ENCODE measurements at regions not wholly inside any gene's neighbourhood (a gene's known extent, or its start where the extent isn't known, plus 50 kb on each side); places are given as distances from the start of the nearest gene placed in this dataset.

DNA sequence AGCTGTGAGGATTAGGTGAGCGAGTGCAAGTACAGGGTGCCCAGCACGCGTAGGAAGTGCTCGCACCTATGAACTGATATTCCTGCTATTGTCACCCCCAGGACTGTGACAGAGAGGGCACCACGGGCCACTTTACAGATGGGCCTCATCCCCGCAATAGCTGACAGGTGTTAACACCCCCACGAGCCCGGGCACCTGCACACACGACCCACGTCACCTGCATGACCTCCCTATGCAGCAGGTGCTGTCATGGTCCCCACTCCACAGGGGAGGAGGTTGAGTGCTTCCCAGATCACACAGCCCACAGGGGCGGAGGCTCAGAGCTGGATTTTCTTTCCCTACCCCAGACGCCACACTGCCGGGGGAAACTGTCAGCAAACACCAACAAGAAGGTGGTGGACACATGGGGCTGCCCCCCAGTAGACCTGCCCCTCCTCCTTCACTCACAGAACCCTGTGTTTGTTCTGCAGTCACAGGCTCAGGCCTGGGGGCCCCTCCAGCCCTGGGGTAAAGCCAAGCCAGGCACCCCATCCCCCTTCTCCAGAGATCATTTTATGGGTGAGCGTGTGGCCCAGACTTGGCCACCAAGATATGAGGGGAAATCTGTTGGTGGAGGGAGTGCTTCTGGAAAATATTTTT, 465.5 kb downstream of the MATN1 start:
- no peak for TF ChIP-seq EZH2 (IDR thresholded peaks at IDR 0.05)
- TF ChIP-seq, protein P1, sequence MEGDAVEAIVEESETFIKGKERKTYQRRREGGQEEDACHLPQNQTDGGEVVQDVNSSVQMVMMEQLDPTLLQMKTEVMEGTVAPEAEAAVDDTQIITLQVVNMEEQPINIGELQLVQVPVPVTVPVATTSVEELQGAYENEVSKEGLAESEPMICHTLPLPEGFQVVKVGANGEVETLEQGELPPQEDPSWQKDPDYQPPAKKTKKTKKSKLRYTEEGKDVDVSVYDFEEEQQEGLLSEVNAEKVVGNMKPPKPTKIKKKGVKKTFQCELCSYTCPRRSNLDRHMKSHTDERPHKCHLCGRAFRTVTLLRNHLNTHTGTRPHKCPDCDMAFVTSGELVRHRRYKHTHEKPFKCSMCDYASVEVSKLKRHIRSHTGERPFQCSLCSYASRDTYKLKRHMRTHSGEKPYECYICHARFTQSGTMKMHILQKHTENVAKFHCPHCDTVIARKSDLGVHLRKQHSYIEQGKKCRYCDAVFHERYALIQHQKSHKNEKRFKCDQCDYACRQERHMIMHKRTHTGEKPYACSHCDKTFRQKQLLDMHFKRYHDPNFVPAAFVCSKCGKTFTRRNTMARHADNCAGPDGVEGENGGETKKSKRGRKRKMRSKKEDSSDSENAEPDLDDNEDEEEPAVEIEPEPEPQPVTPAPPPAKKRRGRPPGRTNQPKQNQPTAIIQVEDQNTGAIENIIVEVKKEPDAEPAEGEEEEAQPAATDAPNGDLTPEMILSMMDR (IDR thresholded peaks at IDR 0.05), result no peak

All from neural progenitor cell (in vitro differentiated cells).